ENCODE measurements at regions not wholly inside any gene's neighbourhood (a gene's known extent, or its start where the extent isn't known, plus 50 kb on each side); places are given as distances from the start of the nearest gene placed in this dataset.

- Histone ChIP-seq H3K79me2 (ENCODE audit: control insufficient read depth, insufficient read depth, low read length) (no peaks in the 10 kb centered on the region), H3K4me2 (ENCODE audit: control insufficient read depth, insufficient read depth) (no peak overlapping the region), H3K36me3 (ENCODE audit: control insufficient read depth in 2 of 2, insufficient read depth in 2 of 2, low read length in 1 of 2) (no peaks in the 10 kb centered on the region), H3K9ac (ENCODE audit: control insufficient read depth, insufficient read depth, low read length) (no peak overlapping the region), H3K9me3 (replicated peaks; ENCODE audit: control insufficient read depth, insufficient read depth, low read length) (no peaks in the 10 kb centered on the region), H3K4me3 (no peak overlapping the region), H3K27ac (ENCODE audit: control insufficient read depth, insufficient read depth) (no peak overlapping the region), H3K27me3 (replicated peaks in 1 of 2; ENCODE audit: control insufficient read depth in 2 of 2, insufficient read depth in 2 of 2, low read length in 1 of 2) (no peaks in the 10 kb centered on the region; a peak in 2 of 4 replicates), H2AFZ (ENCODE audit: control insufficient read depth, low read depth, low read length) (no peak overlapping the region), H4K20me1 (ENCODE audit: control insufficient read depth, insufficient read depth) (no peaks in the 10 kb centered on the region), H3K4me1 (ENCODE audit: control insufficient read depth, insufficient read depth, low read length) (no peaks in the 10 kb centered on the region)
- DNase-seq (ENCODE audit: low read depth, low spot score): no peak
- no peak for ATAC-seq
- SMC1A ChIA-PET (ENCODE audit: uncharacterized antibody, unreplicated experiment): no interaction called here
- WGBS (ENCODE audit: insufficient coverage, insufficient replicate concordance, low lambda C conversion rate, missing lambda C conversion rate): 50% methylated on average over 3 of the region's 3 CpGs
- no TSS peak for BruUV-seq (replicated peaks)
- no peak for FAIRE-seq
- RAD21 ChIA-PET (ENCODE audit: unreplicated experiment): no interaction called here
- in situ Hi-C loops (cut with MboI): no loop called here
- POLR2A ChIA-PET: no interaction called here
- CTCF ChIA-PET: interaction anchor here (0.7 kb wide), 1 partner anchor 1363 kb away, joined by 4 read pairs; no protein-coding TSS in a partner anchor
- intact Hi-C loops (cut with micrococcal nuclease; ENCODE audit: unreplicated experiment): no loop called here
- TF ChIP-seq ZNF592 (IDR thresholded peaks at IDR 0.05) (no peak), NFXL1 (IDR thresholded peaks at IDR 0.05; ENCODE audit: borderline replicate concordance) (no peak), PML (IDR thresholded peaks at IDR 0.05; ENCODE audit: low read length) (no peak), CBX3 (IDR thresholded peaks at IDR 0.05; ENCODE audit: borderline replicate concordance, low read depth) (no peak), YY1 (IDR thresholded peaks at IDR 0.05; ENCODE audit: low read depth, low read length) (no peak), NR2C2 (IDR thresholded peaks at IDR 0.05; ENCODE audit: borderline replicate concordance, control insufficient read depth, insufficient read length, low read depth) (no peak), ATF2 (IDR thresholded peaks at IDR 0.05; ENCODE audit: low read length) (no peak), MTA2 (IDR thresholded peaks at IDR 0.05; ENCODE audit: low read depth) (no peak), BCLAF1 (IDR thresholded peaks at IDR 0.05) (no peak), MYB (IDR thresholded peaks at IDR 0.05; ENCODE audit: borderline replicate concordance, low read depth, low read length) (no peak)
These were observed 74.2 kb downstream of the CD83 start for GRCh38 chr6:14191761-14192160.

Measured in GM12878 (cell line).